HUDEP-2 (cell line): ENCODE measurements at regions not wholly inside any gene's neighbourhood (a gene's known extent, or its start where the extent isn't known, plus 50 kb on each side); places are given as distances from the start of the nearest gene placed in this dataset.

ENCODE experiments used
- DNase-seq, 76 experiments: peaks; one replicate each; lab custom pipeline; 2025; ENCODE audit not compliant: unreplicated experiment in 76 of 76; lab: John Stamatoyannopoulos, UW

DNA sequence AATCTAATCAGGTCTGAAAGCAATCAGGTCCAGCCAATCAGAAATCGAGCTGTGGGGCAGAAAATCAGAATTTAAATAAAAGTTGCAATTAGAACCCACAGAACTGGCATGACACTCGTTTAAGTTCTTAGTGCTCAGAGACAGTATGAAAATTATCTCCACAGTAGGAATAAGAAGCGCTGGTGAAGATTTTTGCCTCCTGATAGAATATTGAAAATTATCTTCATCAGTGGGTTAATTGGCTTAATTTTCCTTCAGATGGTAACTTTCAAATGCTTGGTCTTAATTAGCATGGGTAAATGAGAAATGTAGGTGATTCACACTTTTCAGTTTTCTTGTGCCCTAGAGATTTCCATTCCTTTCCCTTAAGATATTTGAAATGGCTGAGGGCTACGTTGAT, 109.1 kb upstream of the MDFIC2 start:
- DNase-seq = no peak

DNA sequence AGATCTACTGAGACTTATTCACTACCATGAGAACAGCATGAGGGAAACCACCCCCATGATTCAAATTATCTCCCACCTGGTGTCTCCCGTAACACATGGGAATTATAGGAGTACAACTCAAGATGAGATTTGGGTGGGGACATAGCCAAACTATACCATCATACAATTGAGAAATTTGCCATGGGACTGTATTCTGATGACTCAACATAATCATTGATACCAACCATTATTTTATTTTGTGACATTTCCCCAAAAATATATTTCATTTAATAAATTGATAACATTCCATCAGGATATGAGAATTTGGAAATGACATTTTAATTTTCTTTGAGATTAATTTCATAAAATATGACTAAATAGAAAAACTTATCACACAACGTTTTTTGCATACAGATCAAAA, 96.6 kb upstream of the MDFIC2 start:
- DNase-seq = no peak

GRCh38 chr3:70400194-70400593, 87.8 kb upstream of the MDFIC2 start:
- no peak for DNase-seq

DNA sequence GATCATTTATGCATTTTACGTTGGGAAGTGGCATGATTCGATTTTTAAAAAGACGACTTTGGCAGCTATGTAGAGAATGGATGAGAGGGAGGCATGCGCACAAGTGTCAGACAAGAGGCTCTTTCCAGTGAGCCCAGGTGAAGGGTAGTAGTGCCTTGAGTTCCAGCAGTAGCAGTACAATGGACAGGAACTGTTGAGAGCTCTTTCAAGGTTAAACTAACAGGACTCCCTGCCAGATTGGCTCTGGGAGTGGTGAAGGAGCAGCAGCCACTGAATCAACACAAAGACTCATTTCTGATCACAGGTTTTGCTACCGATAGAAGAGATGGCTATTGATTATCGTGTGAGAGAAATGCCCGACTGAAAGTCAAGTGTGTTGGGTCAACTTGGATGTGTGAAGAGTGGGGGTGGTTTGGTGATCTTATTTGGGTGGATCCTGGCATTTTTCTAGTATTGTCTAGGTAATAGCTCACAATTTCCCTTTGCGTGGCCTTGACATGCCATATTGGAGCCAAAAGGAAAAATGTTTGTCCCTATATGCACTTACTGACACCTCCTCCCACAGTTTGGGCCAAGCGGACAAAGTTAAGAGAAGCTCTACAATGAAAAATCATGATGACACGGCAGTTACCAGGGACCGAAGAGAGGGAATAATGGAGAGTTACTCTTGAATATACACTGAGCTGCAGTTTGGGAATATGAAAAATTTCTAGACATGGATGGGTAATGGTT, 81.6 kb upstream of the MDFIC2 start:
- DNase-seq = no peak

DNA sequence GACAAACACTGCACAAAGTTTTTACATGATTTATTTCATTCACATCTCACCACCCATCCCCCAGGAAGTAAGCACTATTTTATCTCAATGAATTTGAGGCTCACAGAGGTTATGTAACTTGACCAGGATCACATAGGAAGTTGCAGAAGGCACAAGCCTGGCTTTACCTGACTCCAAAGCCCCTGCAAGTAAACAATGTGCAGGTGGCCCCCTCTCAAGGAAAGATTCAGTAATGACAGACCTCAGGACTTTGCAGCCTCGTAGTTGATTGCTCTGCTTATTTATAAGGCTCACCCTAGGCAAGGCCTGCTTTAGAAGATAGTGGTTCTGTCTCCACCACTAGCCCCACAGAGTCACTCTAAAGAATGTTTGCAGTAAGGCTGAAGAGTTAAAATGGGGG, 79.8 kb upstream of the MDFIC2 start:
- no peak for DNase-seq

DNA sequence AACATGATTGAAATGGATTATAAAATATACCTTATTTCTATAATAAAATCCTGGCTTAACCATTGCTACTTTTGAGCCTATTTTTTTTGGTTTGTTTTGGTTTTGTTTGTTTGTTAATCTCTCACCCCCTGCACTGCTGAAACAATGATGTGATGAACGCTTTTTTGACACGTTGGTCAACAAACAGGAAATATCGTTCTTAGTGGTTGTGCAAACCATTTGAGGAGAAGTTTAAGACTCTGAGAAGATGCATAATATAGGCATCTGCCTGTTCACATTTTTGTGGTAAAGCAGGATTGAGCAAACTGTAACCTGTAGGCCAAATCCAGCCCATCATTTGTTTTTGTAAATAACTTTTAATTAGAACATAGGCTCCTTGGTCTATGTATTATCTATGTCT, 75.5 kb upstream of the MDFIC2 start:
- no peak for DNase-seq

DNA sequence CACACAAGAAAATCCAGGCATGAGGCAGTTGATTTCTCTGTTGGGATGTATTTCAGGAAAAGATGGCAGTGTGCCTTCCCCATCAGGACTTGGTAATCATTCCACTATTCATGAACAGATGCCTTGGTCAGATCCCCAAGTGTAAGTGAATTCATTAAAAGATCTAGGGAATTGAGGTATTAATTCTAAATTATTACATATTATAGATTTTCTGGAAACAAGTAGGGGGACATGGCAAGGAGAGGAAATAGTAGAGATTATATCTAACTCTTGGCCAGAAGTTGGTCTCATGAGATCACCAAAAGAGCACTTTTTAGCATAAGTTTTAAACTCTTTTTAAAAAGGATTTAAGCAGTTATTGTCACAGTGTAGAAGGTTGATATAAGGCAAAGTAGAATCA, 74.4 kb upstream of the MDFIC2 start:
- DNase-seq = no peak

GRCh38 chr3:70386043-70386442, 73.6 kb upstream of the MDFIC2 start:
- DNase-seq = no peak

GRCh38 chr3:70383360-70383831, 71.0 kb upstream of the MDFIC2 start:
- DNase-seq = no peak

DNA sequence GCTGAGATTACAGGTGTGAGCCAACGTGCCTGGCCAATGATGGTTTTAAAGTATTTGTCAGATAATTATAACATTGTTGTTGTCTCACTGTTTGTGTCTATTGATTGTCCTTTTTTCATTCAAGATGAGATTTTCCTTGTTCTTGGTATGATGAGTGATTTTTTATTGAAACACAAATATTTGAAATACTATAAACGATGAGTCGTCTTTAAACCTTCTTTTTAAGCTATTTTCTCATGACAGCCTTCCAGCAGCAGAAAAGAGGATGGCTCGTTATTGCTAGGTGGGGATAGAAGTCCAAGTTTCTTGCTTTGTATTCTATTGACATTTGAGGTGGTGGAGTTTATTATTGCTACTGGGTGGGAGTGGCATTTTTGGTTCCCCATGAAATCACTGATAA, 61.7 kb upstream of the MDFIC2 start:
- DNase-seq = no peak
